Mesothelial cell of epicardium (in vitro differentiated cells): ENCODE measurements at regions not wholly inside any gene's neighbourhood (a gene's known extent, or its start where the extent isn't known, plus 50 kb on each side); places are given as distances from the start of the nearest gene placed in this dataset.

Experiments
- DNase-seq, 2 experiments: peaks; one replicate each; pipeline ENCODE4 v3.0.0; 2021; ENCODE audit warnings: low spot score in 2 of 2; ENCODE audit not compliant: unreplicated experiment in 2 of 2
- H3K27ac Mint-ChIP-seq: 2 replicates; pipeline ENCODE4 v1.8.0; 2021; ENCODE audit warnings: mixed read lengths
- H3K27me3 Mint-ChIP-seq: 2 replicates; pipeline ENCODE4 v1.8.0; 2021; ENCODE audit warnings: low read depth, mixed read lengths
- H3K36me3 Mint-ChIP-seq: 2 replicates; pipeline ENCODE4 v1.8.0; 2021; ENCODE audit warnings: mixed read lengths
- H3K4me1 Mint-ChIP-seq: 2 replicates; pipeline ENCODE4 v1.8.0; 2021; ENCODE audit warnings: mixed read lengths
- H3K4me3 Mint-ChIP-seq: 2 replicates; pipeline ENCODE4 v1.8.0; 2021; ENCODE audit warnings: mild to moderate bottlenecking, moderate library complexity, mixed read lengths
- H3K9me3 Mint-ChIP-seq: 2 replicates; pipeline ENCODE4 v1.8.0; 2021; ENCODE audit warnings: mixed read lengths
- CTCF ChIP-seq: fragments of 200-600 bp; sonication (generic); IDR thresholded peaks from one replicate; pipeline ENCODE4 v1.5.0; 2021; ENCODE audit warnings: antibody characterized with exemption; ENCODE audit not compliant: unreplicated experiment

GRCh38 chr3:184479426-184480126 is 82.0 kb upstream of the EPHB3 start:
- Mint-ChIP-seq H3K27ac (no peak overlapping the region), H3K4me1 (peaks cover 5% of the 10 kb centered on the region), H3K4me3 (no peak overlapping the region), H3K27me3 (peaks cover 14% of the 10 kb centered on the region), H3K36me3 (no peaks in the 10 kb centered on the region), H3K9me3 (peaks cover 8% of the 10 kb centered on the region)
- DNase-seq, result no peak
- TF ChIP-seq CTCF, result no peak

- H3K36me3 Mint-ChIP-seq, result no peaks in the 10 kb centered on the region
- H3K4me1 Mint-ChIP-seq, result peaks cover 5% of the 10 kb centered on the region
- peaks cover 11% of the 10 kb centered on the region for H3K27me3 Mint-ChIP-seq
- H3K27ac Mint-ChIP-seq, result no peak overlapping the region
- peaks cover 4% of the 10 kb centered on the region for H3K9me3 Mint-ChIP-seq
- TF ChIP-seq CTCF, result no peak
- H3K4me3 Mint-ChIP-seq, result no peak overlapping the region
- DNase-seq, result no peak
Observed at GRCh38 chr3:184480831-184481230, 80.8 kb upstream of the EPHB3 start.

GRCh38 chr3:184481984-184482671 is 79.5 kb upstream of the EPHB3 start:
- DNase-seq, result no peak
- Mint-ChIP-seq H3K27me3 (peaks cover 4% of the 10 kb centered on the region), H3K9me3 (no peaks in the 10 kb centered on the region), H3K36me3 (no peaks in the 10 kb centered on the region), H3K4me1 (peaks cover 5% of the 10 kb centered on the region), H3K27ac (no peak overlapping the region), H3K4me3 (no peak overlapping the region)
- TF ChIP-seq CTCF, result no peak

GRCh38 chr3:184485241-184485640 is 76.3 kb upstream of the EPHB3 start:
- H3K9me3 Mint-ChIP-seq, result no peaks in the 10 kb centered on the region
- TF ChIP-seq CTCF, result no peak
- peaks cover 23% of the 10 kb centered on the region for H3K27me3 Mint-ChIP-seq
- H3K4me1 Mint-ChIP-seq, result peaks cover 19% of the 10 kb centered on the region
- H3K36me3 Mint-ChIP-seq, result no peaks in the 10 kb centered on the region
- H3K27ac Mint-ChIP-seq, result no peak overlapping the region
- H3K4me3 Mint-ChIP-seq, result no peak overlapping the region
- DNase-seq, result no peak

- no peak for DNase-seq
- no peak for TF ChIP-seq CTCF
- peaks cover 29% of the 10 kb centered on the region for H3K27me3 Mint-ChIP-seq
- peaks cover 25% of the 10 kb centered on the region for H3K4me1 Mint-ChIP-seq
- no peaks in the 10 kb centered on the region for H3K36me3 Mint-ChIP-seq
- no peak overlapping the region for H3K4me3 Mint-ChIP-seq
- H3K27ac Mint-ChIP-seq, result no peak overlapping the region
- no peaks in the 10 kb centered on the region for H3K9me3 Mint-ChIP-seq
Observed at GRCh38 chr3:184485906-184486305, 75.7 kb upstream of the EPHB3 start.
